PC-3 (cell line): ENCODE measurements at regions not wholly inside any gene's neighbourhood (a gene's known extent, or its start where the extent isn't known, plus 50 kb on each side); places are given as distances from the start of the nearest gene placed in this dataset.

Experiments
- CTCF ChIP-seq: fragments of 300-600 bp; sonication (generic); conservative IDR thresholded peaks from 2 replicates; pipeline ENCODE4 v1.5.1; 2017; ENCODE audit warnings: antibody characterized with exemption, low read depth, mild to moderate bottlenecking, low read length
- EZH2 ChIP-seq: fragments of 300-600 bp; sonication (generic); IDR thresholded peaks from one replicate; pipeline ENCODE4 v1.6.1; 2017; ENCODE audit warnings: antibody characterized with exemption, mild to moderate bottlenecking, low read length; ENCODE audit not compliant: unreplicated experiment

DNA sequence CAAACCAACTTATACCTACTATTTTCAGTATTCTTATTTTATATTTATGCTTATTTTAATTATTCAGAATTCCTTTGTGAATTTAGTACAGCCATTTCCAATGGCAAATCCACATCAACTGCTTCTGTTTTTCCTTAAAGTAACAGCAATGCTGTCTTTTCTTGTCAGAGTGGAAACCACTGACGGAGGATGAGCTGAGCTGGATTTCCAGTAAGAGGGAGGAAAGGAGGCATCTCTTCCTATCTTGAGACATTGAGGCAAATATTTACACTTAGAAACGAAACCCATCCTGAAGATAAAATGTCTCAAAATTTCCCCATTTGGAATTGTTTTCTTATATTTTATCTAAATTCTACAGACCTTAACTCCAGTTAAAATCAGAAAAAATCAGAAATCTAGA, 66.1 kb upstream of the SLC44A3 start:
- no peak for TF ChIP-seq CTCF
- no peak for TF ChIP-seq EZH2
